Endodermal cell (in vitro differentiated cells): ENCODE measurements at regions not wholly inside any gene's neighbourhood (a gene's known extent, or its start where the extent isn't known, plus 50 kb on each side); places are given as distances from the start of the nearest gene placed in this dataset.
"Not testable (repeated sequence)": the region's sequence is repeated elsewhere in the genome, so short reads cannot be mapped to it uniquely, and the experiment has no call there.

ENCODE experiments used
- DNase-seq: peaks from one replicate; pipeline ENCODE4 v3.0.0-alpha.2; 2017
- H3K27ac ChIP-seq: 2 replicates; pipeline ENCODE4 v1.5.1; 2013; ENCODE audit warnings: mild to moderate bottlenecking, low read depth, low read length, moderate library complexity
- H3K27me3 ChIP-seq: 2 replicates; pipeline ENCODE4 v1.6.1; 2013; ENCODE audit warnings: mild to moderate bottlenecking, low read length, moderate library complexity; ENCODE audit not compliant: insufficient read depth, control insufficient read depth, poor library complexity, severe bottlenecking
- H3K36me3 ChIP-seq: 2 replicates; pipeline ENCODE4 v1.7.0; 2013; ENCODE audit warnings: mild to moderate bottlenecking, low read length, moderate library complexity; ENCODE audit not compliant: control insufficient read depth, insufficient read depth
- H3K4me1 ChIP-seq: one replicate; pipeline ENCODE4 v1.7.0; 2013; ENCODE audit warnings: low read length; ENCODE audit not compliant: control insufficient read depth, insufficient read depth
- H3K4me3 ChIP-seq: 2 replicates; pipeline ENCODE4 v1.5.1; 2013; ENCODE audit warnings: mild to moderate bottlenecking, low read length, moderate library complexity
- H3K9ac ChIP-seq: 2 replicates; pipeline ENCODE4 v1.6.1; 2013; ENCODE audit warnings: mild to moderate bottlenecking, low read length, moderate library complexity; ENCODE audit not compliant: poor library complexity, severe bottlenecking; ENCODE audit errors: extremely low read depth
- H3K9me3 ChIP-seq: 2 replicates; pipeline ENCODE4 v1.6.1; 2013; ENCODE audit warnings: mild to moderate bottlenecking, low read length, moderate library complexity; ENCODE audit not compliant: control insufficient read depth
- H3K27ac Mint-ChIP-seq: 2 replicates; pipeline ENCODE4 v1.8.0; 2020; ENCODE audit warnings: mixed read lengths
- H3K27me3 Mint-ChIP-seq: 2 replicates; pipeline ENCODE4 v1.8.0; 2021; ENCODE audit warnings: mild to moderate bottlenecking, mixed read lengths; ENCODE audit not compliant: insufficient read depth
- H3K36me3 Mint-ChIP-seq: 2 replicates; pipeline ENCODE4 v1.8.0; 2020; ENCODE audit warnings: low read depth, mixed read lengths
- H3K4me1 Mint-ChIP-seq: 2 replicates; pipeline ENCODE4 v1.8.0; 2020; ENCODE audit warnings: mixed read lengths
- H3K4me3 Mint-ChIP-seq: 2 replicates; pipeline ENCODE4 v1.8.0; 2020; ENCODE audit warnings: mild to moderate bottlenecking, moderate library complexity, mixed read lengths
- H3K9me3 Mint-ChIP-seq: 2 replicates; pipeline ENCODE4 v1.8.0; 2020; ENCODE audit warnings: mild to moderate bottlenecking, mixed read lengths
- WGBS, 2 experiments: methylation state at CpG; one replicate each; pipeline versions ENCODE4 v1.1.5 to v1.1.7; 2013; ENCODE audit warnings: missing lambda C conversion rate in 2 of 2, mixed read lengths in 1 of 2; ENCODE audit not compliant: insufficient coverage in 1 of 2, insufficient read length in 1 of 2; 5-methylcytosine and 5-hydroxymethylcytosine counted together
- TF ChIP-seq, protein P1 (sequence below): fragments of 200-600 bp; sonication (generic); conservative IDR thresholded peaks from 2 replicates; pipeline ENCODE4 v1.5.0; 2021; ENCODE audit warnings: antibody characterized with exemption, mild to moderate bottlenecking

DNA sequence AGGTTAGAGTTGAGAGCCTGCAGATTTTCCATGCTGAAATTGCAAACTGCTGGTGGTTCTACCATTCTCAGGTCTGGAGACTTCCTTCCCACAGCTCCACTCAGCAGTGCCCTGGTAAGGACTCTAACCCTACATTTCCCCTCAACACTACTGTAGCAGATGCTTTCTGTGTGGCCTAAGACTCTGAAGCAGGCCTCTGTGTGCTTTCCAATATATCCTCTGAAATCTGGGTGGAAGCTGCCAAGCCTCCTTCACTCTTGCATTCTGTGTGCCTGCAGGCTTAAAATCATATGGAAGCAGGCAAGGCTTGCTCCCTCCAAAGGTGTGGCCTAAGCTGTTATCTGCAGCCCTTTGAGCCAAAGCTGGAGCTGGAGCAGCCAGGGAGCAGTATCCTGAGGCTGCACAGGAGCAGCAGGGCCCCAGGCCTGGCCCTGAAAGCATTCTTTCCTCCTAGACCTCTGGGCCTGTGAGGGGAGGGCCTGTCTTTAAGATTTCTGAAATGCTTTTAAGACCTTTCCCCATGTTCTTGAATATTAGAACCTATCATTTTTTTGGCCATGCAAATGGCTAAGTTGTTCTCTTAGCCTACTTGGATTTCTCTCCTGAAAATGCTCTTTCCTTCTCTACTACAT is 134.1 kb upstream of the TSHZ3 start:
- no peak for DNase-seq
- Histone ChIP-seq H3K27me3 (no peaks in the 10 kb centered on the region), H3K9ac (no peak overlapping the region), H3K27ac (no peak overlapping the region), H3K36me3 (no peaks in the 10 kb centered on the region), H3K4me1 (peaks cover 4% of the 10 kb centered on the region), H3K4me3 (no peak overlapping the region), H3K9me3 (peaks cover 28% of the 10 kb centered on the region)
- H3K36me3 Mint-ChIP-seq: peaks cover 6% of the 10 kb centered on the region
- TF ChIP-seq, protein P1, sequence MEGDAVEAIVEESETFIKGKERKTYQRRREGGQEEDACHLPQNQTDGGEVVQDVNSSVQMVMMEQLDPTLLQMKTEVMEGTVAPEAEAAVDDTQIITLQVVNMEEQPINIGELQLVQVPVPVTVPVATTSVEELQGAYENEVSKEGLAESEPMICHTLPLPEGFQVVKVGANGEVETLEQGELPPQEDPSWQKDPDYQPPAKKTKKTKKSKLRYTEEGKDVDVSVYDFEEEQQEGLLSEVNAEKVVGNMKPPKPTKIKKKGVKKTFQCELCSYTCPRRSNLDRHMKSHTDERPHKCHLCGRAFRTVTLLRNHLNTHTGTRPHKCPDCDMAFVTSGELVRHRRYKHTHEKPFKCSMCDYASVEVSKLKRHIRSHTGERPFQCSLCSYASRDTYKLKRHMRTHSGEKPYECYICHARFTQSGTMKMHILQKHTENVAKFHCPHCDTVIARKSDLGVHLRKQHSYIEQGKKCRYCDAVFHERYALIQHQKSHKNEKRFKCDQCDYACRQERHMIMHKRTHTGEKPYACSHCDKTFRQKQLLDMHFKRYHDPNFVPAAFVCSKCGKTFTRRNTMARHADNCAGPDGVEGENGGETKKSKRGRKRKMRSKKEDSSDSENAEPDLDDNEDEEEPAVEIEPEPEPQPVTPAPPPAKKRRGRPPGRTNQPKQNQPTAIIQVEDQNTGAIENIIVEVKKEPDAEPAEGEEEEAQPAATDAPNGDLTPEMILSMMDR: no peak
- H3K4me1 Mint-ChIP-seq: peaks cover 11% of the 10 kb centered on the region
- peaks cover 47% of the 10 kb centered on the region for H3K9me3 Mint-ChIP-seq
- H3K27ac Mint-ChIP-seq: no peak overlapping the region
- H3K27me3 Mint-ChIP-seq: peaks cover 1% of the 10 kb centered on the region
- no peak overlapping the region for H3K4me3 Mint-ChIP-seq

DNA sequence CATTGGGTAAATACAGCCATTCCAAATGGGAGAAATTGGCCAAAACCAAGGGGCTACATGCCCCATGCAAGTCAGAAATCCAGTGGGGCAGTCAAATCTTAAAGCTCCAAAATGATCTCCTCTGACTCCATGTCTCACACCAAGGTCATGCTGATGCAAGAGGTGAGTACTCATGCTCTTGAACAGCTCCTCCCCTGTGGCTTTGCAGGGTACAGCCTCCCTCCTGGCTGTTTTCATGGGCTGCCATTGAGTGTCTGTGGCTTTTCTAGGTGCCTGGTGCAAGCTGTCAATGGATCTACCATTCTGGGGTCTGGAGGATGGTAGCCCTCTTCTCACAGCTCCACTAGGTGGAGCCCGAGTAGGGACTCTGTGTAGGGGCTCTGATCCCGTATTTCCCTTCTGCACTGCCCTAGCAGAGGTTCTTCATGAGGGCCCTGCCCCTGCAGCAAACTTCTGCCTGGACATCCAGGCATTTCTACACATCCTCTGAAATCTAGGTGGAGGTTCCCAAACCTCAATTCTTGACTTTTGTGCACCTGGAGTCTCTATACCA is 135.7 kb upstream of the TSHZ3 start:
- not testable (repeated sequence) for H3K27me3 Mint-ChIP-seq, H3K27ac Mint-ChIP-seq, H3K36me3 Mint-ChIP-seq, H3K4me1 ChIP-seq, H3K4me1 Mint-ChIP-seq, H3K4me3 ChIP-seq, DNase-seq, H3K27me3 ChIP-seq, H3K4me3 Mint-ChIP-seq, H3K27ac ChIP-seq, H3K36me3 ChIP-seq, H3K9ac ChIP-seq
- peaks cover 28% of the 10 kb centered on the region for H3K9me3 ChIP-seq
- WGBS, 2 experiments: 90 to 100% methylated on average over 2 of the region's 2 CpGs
- TF ChIP-seq, protein P1: peak; percentile 35
- H3K9me3 Mint-ChIP-seq: peaks cover 47% of the 10 kb centered on the region

DNA sequence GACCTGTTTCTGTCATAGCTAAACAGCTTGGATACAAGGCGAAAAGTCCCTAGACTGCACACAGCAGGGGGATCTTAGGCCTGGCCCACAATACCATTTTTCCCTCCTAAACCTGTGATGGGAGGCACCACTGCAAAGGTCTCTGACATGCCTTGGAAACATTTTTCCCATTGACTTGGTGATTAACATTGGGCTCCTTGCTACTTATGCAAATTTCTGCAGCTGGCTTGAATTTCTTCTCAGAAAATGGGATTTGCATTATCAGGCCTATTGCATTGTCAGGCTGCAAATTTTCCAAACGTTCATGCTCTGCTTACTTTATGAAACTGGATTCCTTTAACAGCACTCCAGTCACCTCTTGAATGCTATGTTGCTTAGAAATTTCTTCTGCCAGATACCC is 136.2 kb upstream of the TSHZ3 start:
- Histone ChIP-seq H3K4me1 (no peaks in the 10 kb centered on the region), H3K36me3 (no peaks in the 10 kb centered on the region), H3K27me3 (no peaks in the 10 kb centered on the region), H3K4me3 (no peak overlapping the region), H3K9me3 (peaks cover 28% of the 10 kb centered on the region), H3K27ac (no peak overlapping the region), H3K9ac (no peak overlapping the region)
- H3K27ac Mint-ChIP-seq: no peak overlapping the region
- peaks cover 2% of the 10 kb centered on the region for H3K27me3 Mint-ChIP-seq
- TF ChIP-seq, protein P1: no peak
- H3K36me3 Mint-ChIP-seq: peaks cover 6% of the 10 kb centered on the region
- peaks cover 47% of the 10 kb centered on the region for H3K9me3 Mint-ChIP-seq
- 84 to 86% methylated on average over 1 to 2 of the region's 2 CpGs for WGBS, 2 experiments
- H3K4me3 Mint-ChIP-seq: no peak overlapping the region
- DNase-seq: no peak
- no peaks in the 10 kb centered on the region for H3K4me1 Mint-ChIP-seq
